SU-DHL-6 (cell line): ENCODE measurements at regions not wholly inside any gene's neighbourhood (a gene's known extent, or its start where the extent isn't known, plus 50 kb on each side); places are given as distances from the start of the nearest gene placed in this dataset.

Source experiments
- H2AFZ ChIP-seq: fragments of 200-600 bp; sonication (generic); 2 replicates; pipeline ENCODE4 v1.6.1; 2014; ENCODE audit warnings: low read depth, mild to moderate bottlenecking, moderate library complexity, mixed read lengths, antibody characterized with exemption, low read length; ENCODE audit not compliant: severe bottlenecking
- H3F3A ChIP-seq: fragments of 200-600 bp; shearing (Covaris generic); 2 replicates; pipeline ENCODE4 v1.6.0; 2016; ENCODE audit warnings: antibody characterized with exemption, mild to moderate bottlenecking; ENCODE audit not compliant: insufficient read depth
- H3K27ac ChIP-seq: fragments of 200-600 bp; sonication (generic); 2 replicates; pipeline ENCODE4 v1.5.1; 2016; ENCODE audit warnings: low read depth, mild to moderate bottlenecking, low read length, moderate library complexity, mixed read lengths
- H3K27me3 ChIP-seq: fragments of 200-600 bp; sonication (generic), shearing (Covaris generic); 2 replicates; pipeline ENCODE4 v1.6.0; 2014; ENCODE audit warnings: mild to moderate bottlenecking, low read length
- H3K36me3 ChIP-seq: fragments of 200-600 bp; sonication (generic); 2 replicates; pipeline ENCODE4 v1.6.1; 2014; ENCODE audit warnings: mild to moderate bottlenecking, low read length, mixed read lengths
- H3K4me2 ChIP-seq: fragments of 300-600, 200-600 bp; shearing (Covaris generic), sonication (generic); 2 replicates; pipeline ENCODE4 v1.6.0; 2014; ENCODE audit warnings: low read length, low read depth, mild to moderate bottlenecking; ENCODE audit not compliant: poor library complexity, severe bottlenecking
- H3K4me3 ChIP-seq: fragments of 200-600 bp; sonication (generic); 2 replicates; pipeline ENCODE4 v1.5.1; 2014; ENCODE audit warnings: antibody characterized with exemption, low read length, mild to moderate bottlenecking, mixed read lengths; ENCODE audit not compliant: insufficient read depth, poor library complexity, severe bottlenecking
- H3K79me2 ChIP-seq: fragments of 200-600 bp; sonication (generic); 2 replicates; pipeline ENCODE4 v1.6.1; 2014; ENCODE audit warnings: mild to moderate bottlenecking, low read length, moderate library complexity; ENCODE audit not compliant: insufficient read depth
- H3K9ac ChIP-seq: fragments of 200-600 bp; sonication (generic); 2 replicates; pipeline ENCODE4 v1.7.0; 2014; ENCODE audit warnings: mild to moderate bottlenecking, low read length
- H3K9me2 ChIP-seq: fragments of 200-600 bp; sonication (generic); replicated peaks from 2 replicates; pipeline ENCODE4 v1.6.1; 2014; ENCODE audit warnings: low read length; ENCODE audit not compliant: insufficient read depth
- H3K9me3 ChIP-seq: fragments of 200-600 bp; sonication (generic); 2 replicates; pipeline ENCODE4 v1.6.1; 2014; ENCODE audit warnings: low read length, mixed read lengths; ENCODE audit not compliant: insufficient read depth
- H4K20me1 ChIP-seq: fragments of 200-600 bp; sonication (generic); 2 replicates; pipeline ENCODE4 v1.6.1; 2014; ENCODE audit warnings: low read depth, mild to moderate bottlenecking, antibody characterized with exemption, low read length, moderate library complexity, mixed read lengths
- CTCF ChIP-seq: fragments of 200-600 bp; sonication (generic); IDR thresholded peaks from one replicate; pipeline ENCODE4 v1.5.1; 2017; ENCODE audit warnings: antibody characterized with exemption, mild to moderate bottlenecking, low read length, moderate library complexity; ENCODE audit not compliant: insufficient read depth, poor library complexity, severe bottlenecking
- EZH2phosphoT487 ChIP-seq: fragments of 200-600 bp; sonication (generic), shearing (Covaris generic); conservative IDR thresholded peaks from 2 replicates; pipeline ENCODE4 v1.6.1; 2018; ENCODE audit warnings: mild to moderate bottlenecking, antibody characterized with exemption, low read length, moderate library complexity, mixed read lengths

- Histone ChIP-seq H3K9me2 (no peaks in the 10 kb centered on the region), H3K4me2 (no peak overlapping the region), H3K9me3 (no peaks in the 10 kb centered on the region), H3F3A (no peaks in the 10 kb centered on the region), H3K4me3 (no peak overlapping the region), H4K20me1 (no peaks in the 10 kb centered on the region), H3K27ac (no peak overlapping the region), H3K36me3 (no peaks in the 10 kb centered on the region), H2AFZ (no peak overlapping the region), H3K27me3 (no peaks in the 10 kb centered on the region), H3K79me2 (no peaks in the 10 kb centered on the region), H3K9ac (no peak overlapping the region)
- no peak for TF ChIP-seq CTCF
- no peak for TF ChIP-seq EZH2phosphoT487
Observed at GRCh38 chr2:183426825-183427224, 302.6 kb downstream of the NUP35 start.

GRCh38 chr2:183427558-183427957 lies 303.3 kb downstream of the NUP35 start:
- H4K20me1 ChIP-seq: no peaks in the 10 kb centered on the region
- H3K4me3 ChIP-seq: no peak overlapping the region
- H3K9me3 ChIP-seq: no peaks in the 10 kb centered on the region
- no peak overlapping the region for H3K4me2 ChIP-seq
- H3K27me3 ChIP-seq: no peaks in the 10 kb centered on the region
- H2AFZ ChIP-seq: no peak overlapping the region
- H3K9me2 ChIP-seq: no peaks in the 10 kb centered on the region
- no peaks in the 10 kb centered on the region for H3K36me3 ChIP-seq
- no peak overlapping the region for H3K27ac ChIP-seq
- no peak overlapping the region for H3K9ac ChIP-seq
- no peaks in the 10 kb centered on the region for H3F3A ChIP-seq
- H3K79me2 ChIP-seq: no peaks in the 10 kb centered on the region
- TF ChIP-seq CTCF: no peak
- TF ChIP-seq EZH2phosphoT487: no peak

- H3K27ac ChIP-seq: no peak overlapping the region
Observed at GRCh38 chr2:183428881-183429280, 304.6 kb downstream of the NUP35 start.

More at GRCh38 chr2:183428881-183429280, 304.6 kb downstream of the NUP35 start:
- no peaks in the 10 kb centered on the region for H3K27me3 ChIP-seq
- no peak overlapping the region for H3K4me3 ChIP-seq
- no peaks in the 10 kb centered on the region for H4K20me1 ChIP-seq
- TF ChIP-seq EZH2phosphoT487 (no peak), CTCF (no peak)
- no peak overlapping the region for H3K9ac ChIP-seq
- no peaks in the 10 kb centered on the region for H3F3A ChIP-seq
- no peak overlapping the region for H3K4me2 ChIP-seq
- no peaks in the 10 kb centered on the region for H3K79me2 ChIP-seq
- H3K9me2 ChIP-seq: no peaks in the 10 kb centered on the region
- H3K36me3 ChIP-seq: no peaks in the 10 kb centered on the region
- no peak overlapping the region for H2AFZ ChIP-seq
- no peaks in the 10 kb centered on the region for H3K9me3 ChIP-seq
